ENCODE measurements at regions not wholly inside any gene's neighbourhood (a gene's known extent, or its start where the extent isn't known, plus 50 kb on each side); places are given as distances from the start of the nearest gene placed in this dataset.

GRCh38 chr7:136302049-136302448 is 324.9 kb upstream of the MTPN start:
- no peak for TF ChIP-seq RAD21 (IDR thresholded peaks at IDR 0.05 in 1 of 2, conservative IDR thresholded peaks at IDR 0.05 in 1 of 2; ENCODE audit: low read depth in 2 of 2, low read length in 2 of 2)
- TF ChIP-seq EP300 (IDR thresholded peaks at IDR 0.05; ENCODE audit: borderline replicate concordance in 1 of 2, low read depth in 2 of 2, low read length in 2 of 2): no peak
- no peak for TF ChIP-seq SP2 (IDR thresholded peaks at IDR 0.05; ENCODE audit: low read length)
- no peak for TF ChIP-seq SRF (IDR thresholded peaks at IDR 0.05; ENCODE audit: low read depth, low read length)
- no peak for TF ChIP-seq POLR2AphosphoS5 (IDR thresholded peaks at IDR 0.05; ENCODE audit: low read depth, low read length)
- no peak for TF ChIP-seq CTCF (IDR thresholded peaks at IDR 0.05; ENCODE audit: control extremely low read depth in 1 of 3, insufficient read depth in 1 of 3, low read depth in 1 of 3, low read length in 3 of 3)
- TF ChIP-seq JUND (IDR thresholded peaks at IDR 0.05; ENCODE audit: low read length): no peak
- no peak for TF ChIP-seq POLR2A (IDR thresholded peaks at IDR 0.05; ENCODE audit: control extremely low read depth in 1 of 2, low read depth in 2 of 2, low read length in 2 of 2)
- no peak for TF ChIP-seq RFX5 (IDR thresholded peaks at IDR 0.05; ENCODE audit: borderline replicate concordance, low read depth, low read length)
- no peak for TF ChIP-seq HDAC2 (IDR thresholded peaks at IDR 0.05; ENCODE audit: borderline replicate concordance in 1 of 2, low read depth in 2 of 2, low read length in 2 of 2)
- TF ChIP-seq PHF8 (conservative IDR thresholded peaks at IDR 0.05; ENCODE audit: low read depth, low read length): no peak
- TF ChIP-seq TEAD4 (IDR thresholded peaks at IDR 0.05; ENCODE audit: low read depth, low read length): no peak
